Esophagus mucosa (tissue), 1 donor: ENCODE measurements at regions not wholly inside any gene's neighbourhood (a gene's known extent, or its start where the extent isn't known, plus 50 kb on each side); places are given as distances from the start of the nearest gene placed in this dataset.
A peak's percentile ranks its signal among the peaks of the same experiment; 100 is the strongest.

Source experiments
- ATAC-seq: fragments of 200-7000 bp; cut with Tn5 transposase; one replicate; pipeline ENCODE4 v1.9.1; 2020
- donor health status: DM: yes; HTN: yes; CAD: no.

DNA sequence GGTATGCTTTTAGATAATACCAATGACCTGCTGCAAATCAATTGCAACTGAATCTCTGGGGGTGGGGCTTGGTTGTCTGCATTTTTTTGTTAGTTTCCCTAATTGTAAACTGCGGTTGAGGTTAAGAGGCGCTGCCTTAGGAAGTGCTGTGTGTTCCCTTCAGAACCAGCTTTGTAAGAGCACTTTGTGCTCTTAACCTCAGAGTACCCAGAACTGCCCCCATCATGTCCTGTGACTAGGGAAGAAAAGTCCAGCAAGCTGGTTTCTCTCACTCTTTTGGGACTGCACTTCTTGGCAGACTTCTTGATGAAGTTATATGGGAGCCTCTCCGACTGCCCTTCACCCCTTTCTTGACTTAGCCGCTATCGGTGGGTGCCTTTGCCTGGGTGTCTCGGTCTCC is 245.5 kb upstream of the CXCR4 start:
- ATAC-seq, result no peak

DNA sequence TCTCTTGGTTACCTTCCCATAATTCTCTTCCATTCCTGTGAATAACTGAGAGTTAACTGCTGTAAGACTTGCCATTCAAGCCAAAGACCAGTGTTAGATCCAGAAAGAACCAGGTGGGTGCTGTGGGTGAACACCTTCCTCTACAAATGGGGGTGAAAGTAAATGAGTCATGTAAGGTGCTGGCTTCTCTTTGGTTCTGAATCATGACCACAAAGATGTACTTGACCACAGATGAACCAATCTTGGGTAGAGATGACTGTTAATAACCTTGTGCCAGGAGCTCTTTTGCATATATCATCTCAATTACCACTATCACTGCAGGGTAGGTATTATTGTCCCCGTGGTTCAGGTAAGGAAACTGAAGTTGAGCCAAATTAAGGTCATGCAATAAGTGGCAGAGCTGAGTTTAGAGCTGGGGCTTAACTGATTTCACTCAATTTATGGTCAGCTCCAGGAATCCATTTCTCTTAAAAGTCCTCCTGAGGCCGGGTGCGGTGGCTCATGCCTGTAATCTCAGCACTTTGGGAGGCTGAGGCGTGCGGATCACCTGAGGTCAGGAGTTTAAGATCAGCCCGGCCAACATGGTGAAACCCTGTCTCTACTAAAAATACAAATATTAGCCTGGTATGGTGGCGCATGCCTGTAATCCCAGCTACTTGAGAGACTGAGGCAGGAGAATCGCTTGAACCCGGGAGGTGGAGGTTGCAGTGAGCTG is 244.9 kb upstream of the CXCR4 start:
- peak; percentile 28 for ATAC-seq

DNA sequence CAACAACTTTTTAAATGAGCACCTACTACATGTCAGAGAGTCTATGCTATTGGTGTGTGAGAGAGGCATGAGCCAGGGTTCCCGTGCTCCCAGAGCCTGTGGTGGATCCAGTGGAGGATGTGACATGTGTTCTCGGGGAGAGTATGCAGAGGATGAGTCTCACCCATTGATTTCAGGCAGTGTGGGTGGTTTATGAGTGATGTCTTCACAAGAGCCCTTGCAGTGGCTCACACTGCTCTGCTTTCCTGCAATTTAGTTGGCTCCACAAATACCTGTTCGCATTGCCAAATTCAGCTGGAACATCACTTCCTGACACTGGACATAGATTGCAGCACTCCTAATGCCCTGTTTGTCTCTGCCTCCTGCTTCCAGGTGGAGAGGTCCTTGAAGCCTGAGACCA is 243.6 kb upstream of the CXCR4 start:
- ATAC-seq, result no peak

- no peak for ATAC-seq
Measured at GRCh38 chr2:136360790-136361189, 242.8 kb upstream of the CXCR4 start.

DNA sequence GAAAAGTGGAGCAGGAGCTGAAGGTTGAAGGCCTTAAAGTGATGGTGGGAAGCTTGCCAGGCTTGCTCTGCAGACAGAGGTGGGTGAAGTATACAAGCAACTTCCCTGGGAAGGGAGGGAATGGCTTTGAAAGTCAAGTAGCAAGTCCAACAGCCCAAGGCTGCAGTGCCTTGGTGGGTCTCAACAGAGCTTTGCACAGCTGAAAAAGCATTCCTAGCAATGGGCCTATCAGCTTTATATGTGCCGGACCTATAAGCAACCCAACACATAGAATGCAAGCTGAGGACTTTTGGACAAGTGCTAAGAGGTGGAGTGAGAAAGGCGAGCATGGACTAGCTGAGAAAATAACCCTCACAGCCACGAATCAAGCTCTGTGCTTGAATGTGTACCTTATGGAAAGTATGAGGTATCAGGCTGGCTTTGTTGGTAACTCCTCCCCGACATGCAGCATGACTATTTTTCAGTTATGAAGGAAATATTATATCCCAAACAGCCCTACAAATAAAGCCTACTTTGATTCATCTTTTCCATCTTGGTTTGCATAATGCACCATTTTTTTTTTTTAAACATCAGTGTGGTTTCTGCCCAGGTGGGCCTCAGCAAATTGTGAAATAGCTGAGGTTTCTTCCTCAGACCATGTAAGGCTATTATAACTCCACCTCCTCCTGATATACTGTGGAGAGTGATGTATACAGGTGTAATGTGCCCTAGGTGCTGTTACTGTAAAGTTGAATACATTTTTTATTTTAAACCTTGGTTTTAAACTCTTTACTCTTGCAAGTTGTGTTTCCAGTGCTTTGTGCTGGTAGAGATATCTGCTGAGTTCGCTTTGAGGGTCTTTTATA is 241.4 kb upstream of the CXCR4 start:
- no peak for ATAC-seq

- ATAC-seq, result no peak
Measured at GRCh38 chr2:136358576-136358975, 240.6 kb upstream of the CXCR4 start.

- no peak for ATAC-seq
Measured at GRCh38 chr2:136357007-136357380, 239.0 kb upstream of the CXCR4 start.

GRCh38 chr2:136356125-136357006 is 238.4 kb upstream of the CXCR4 start:
- ATAC-seq, result no peak

DNA sequence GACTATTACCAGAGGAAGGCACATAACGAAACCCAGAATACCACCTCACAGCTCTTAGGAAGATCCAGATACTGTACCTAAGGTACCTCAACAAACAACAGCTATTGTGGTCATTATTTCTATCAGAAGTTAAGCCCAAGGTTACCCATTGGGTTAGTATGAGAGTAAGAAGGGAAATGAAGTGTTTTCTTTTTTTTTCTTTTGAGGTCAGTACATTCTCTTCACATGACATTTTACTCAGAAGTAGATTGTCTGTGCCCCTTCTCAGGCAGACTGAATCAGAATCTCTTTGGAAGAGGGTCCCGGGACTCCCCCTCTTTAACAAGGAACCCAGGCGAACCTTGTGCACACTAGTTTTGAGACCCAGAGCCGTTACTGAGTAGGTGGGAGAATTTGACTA is 233.7 kb upstream of the CXCR4 start:
- ATAC-seq, result no peak

DNA sequence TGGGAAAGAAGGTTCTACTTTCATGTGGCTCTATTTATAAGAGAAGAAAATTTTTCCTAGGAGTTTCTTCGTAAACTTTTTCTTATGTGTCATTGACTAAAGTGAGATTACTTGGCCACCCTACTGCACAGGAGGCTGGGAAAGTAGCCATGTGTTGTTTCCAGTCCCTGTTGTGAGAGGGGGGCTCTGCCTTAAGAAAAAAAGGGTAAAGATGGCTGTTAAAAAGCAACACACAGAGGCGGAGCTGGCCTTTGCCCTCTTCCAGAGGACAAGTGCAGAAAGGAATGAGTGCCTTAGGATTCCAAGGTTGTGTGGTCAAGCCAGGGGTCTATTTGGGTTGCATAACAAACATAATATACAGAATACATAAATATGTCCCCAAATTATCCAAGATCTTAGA is 230.0 kb upstream of the CXCR4 start:
- ATAC-seq, result no peak

GRCh38 chr2:136344339-136344738 is 226.4 kb upstream of the CXCR4 start:
- ATAC-seq, result no peak

DNA sequence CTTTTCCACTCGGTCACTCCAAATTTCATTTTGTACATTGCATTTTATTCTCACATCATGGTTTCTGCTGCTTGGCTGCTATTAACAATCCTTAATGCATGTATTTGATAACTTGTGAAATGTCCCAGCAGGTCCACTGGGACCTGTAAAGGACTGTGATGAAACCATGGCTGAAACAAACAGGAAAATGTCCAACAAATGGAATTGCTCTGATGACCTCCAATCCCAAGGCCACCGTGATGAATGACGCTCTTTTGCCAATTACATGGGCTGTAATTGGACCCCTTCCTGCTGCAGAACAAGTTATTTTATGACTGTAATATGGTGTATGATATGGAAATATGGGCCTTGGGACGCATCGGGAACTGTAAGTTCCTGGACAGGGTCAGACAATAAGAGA is 224.2 kb upstream of the CXCR4 start:
- no peak for ATAC-seq

DNA sequence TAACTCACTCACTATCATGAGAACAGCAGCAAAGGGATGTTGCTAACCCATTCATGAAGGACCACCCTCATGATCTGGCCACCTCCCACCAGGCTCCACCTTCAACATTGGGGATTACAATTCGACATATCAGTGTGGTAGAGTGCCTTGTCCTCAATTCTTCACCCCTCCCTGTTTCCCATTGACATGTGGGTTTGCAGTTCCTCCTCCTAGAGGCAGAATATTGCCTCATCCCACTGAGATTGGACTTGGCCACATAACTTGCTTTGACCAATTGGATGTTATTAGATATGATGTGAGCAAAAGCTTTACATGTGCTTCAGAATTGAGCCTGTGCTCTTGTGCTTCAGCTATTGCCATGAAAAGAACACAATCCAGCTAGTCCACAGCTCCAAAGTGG is 217.0 kb upstream of the CXCR4 start:
- no peak for ATAC-seq

DNA sequence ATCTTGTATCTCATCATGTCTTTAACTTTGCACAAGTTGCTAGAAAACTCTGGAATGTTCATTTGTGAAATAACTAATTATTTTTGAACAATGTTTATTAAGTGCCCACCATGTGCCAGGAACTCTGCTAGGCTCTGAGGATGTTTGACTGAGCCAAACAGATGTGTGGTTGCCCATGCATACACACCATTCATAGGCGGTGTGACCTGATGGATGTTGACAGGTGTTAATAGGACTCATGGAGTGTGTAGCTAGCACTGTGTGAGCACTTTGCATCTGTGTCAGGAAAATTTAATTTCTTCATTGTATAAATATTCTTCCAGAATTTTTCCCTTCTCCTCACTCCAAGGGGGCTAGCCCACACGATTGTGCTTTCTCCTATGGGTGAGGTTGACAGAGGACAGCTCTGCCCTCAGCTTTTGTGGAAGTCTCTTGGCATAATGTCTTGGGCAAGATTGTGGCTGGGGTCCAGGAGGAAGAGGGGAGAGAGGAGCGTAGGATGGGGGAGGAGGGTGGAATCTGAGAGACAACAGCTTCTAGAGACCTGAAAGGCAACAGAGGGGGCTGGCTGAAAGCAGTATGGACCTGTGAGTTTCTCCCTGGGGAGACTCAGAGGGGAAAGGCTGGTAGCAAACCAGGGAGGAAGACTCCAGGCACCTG is 214.6 kb upstream of the CXCR4 start:
- ATAC-seq, result no peak

DNA sequence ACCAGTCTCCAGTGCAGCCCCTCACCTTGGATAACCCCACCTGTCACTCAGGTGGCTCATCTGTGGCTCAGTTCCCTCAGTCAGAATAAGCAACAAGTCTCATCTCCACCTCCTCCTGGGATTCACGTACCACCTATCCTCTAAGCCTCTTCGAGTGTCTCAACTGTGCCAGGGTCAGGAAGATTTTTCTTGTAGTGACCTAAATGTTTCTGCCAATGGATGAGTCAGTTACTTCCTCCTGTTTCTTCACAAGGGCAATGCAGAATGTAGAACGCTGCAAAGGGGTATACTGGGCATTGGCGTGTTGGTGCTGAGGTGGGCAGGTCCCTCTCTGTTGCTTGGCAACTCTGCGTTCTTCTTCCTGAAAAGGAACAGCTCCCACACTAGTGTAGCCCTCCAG is 213.3 kb upstream of the CXCR4 start:
- ATAC-seq, result no peak

- no peak for ATAC-seq
Measured at GRCh38 chr2:136328207-136328795, 210.4 kb upstream of the CXCR4 start.

GRCh38 chr2:136327162-136327852 is 209.4 kb upstream of the CXCR4 start:
- peak; percentile 55 for ATAC-seq

DNA sequence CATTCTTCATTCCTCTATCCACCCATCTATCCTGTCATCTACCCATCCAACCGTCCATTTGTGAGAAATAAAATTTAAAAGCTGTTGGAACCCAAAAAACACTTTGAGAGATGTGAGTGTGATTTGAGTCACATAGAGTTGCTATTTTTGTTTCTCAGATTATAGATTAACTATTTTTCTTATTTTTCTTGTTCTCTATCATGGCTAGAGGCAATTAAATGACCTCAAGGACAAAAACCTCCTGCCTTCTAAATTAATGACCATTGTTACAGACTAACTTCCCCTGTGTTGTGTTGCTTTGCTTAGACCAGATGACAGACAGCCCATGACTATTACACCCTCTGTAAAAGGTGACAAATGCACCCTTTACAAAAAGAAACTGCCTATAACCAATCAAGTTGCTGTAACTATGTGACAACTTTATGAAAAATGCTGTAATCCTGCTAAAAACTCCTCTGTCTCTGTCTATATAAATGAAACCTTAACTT is 207.9 kb upstream of the CXCR4 start:
- ATAC-seq, result no peak

GRCh38 chr2:136324966-136325365 is 207.0 kb upstream of the CXCR4 start:
- ATAC-seq, result no peak

- ATAC-seq, result no peak
Measured at GRCh38 chr2:136323935-136324334, 206.0 kb upstream of the CXCR4 start.

GRCh38 chr2:136323195-136323594 is 205.2 kb upstream of the CXCR4 start:
- no peak for ATAC-seq

GRCh38 chr2:136322428-136322827 is 204.5 kb upstream of the CXCR4 start:
- no peak for ATAC-seq
